GM21515 (cell line): ENCODE measurements at regions not wholly inside any gene's neighbourhood (a gene's known extent, or its start where the extent isn't known, plus 50 kb on each side); places are given as distances from the start of the nearest gene placed in this dataset.

Experiments used
- ATAC-seq: cut with Tn5 transposase; IDR thresholded peaks from one replicate; pipeline ENCODE4 v1.9.1; 2021; ENCODE audit not compliant: unreplicated experiment

- ATAC-seq: no peak
Observed at GRCh38 chr11:80827781-80828180, 1387.0 kb upstream of the TENM4 start.

GRCh38 chr11:80826808-80827207 is 1386.0 kb upstream of the TENM4 start:
- no peak for ATAC-seq

DNA sequence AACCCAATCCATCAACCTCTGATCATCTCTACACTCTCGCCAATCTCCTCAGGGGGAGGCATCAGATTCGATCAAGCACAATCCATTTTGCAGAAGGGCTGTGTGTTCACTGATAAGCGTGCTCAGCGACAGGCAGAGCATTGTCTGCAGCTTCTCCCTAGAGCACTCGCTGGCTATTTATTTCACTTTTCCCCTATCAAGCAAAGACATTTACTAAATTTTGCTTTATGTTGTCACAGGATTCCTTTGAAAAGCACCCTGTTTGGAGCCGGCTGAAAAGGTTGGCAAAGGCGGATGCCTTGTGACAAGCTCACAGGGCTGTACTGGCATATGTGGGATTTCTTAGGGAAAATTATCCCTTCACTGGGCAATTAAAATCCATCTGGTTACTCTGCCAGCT is 1381.5 kb upstream of the TENM4 start:
- ATAC-seq: no peak

DNA sequence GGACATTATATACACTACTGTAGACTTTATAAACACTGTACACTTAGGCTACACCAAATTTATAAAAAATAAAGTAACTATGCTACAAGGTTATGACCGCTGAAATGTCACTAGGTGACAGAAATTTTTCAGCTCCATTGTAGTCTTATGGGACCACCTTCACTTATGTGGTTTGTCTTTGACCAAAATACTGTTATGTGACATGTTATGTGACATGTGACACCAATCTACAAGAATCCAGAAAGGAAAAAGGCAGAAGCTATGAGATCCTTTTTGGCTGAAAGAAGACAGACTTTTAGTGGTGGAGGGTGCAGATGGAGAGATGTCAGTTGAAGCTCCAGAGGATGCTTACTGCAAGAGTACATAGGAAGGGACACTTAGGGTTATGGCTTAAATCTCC is 1378.4 kb upstream of the TENM4 start:
- no peak for ATAC-seq

DNA sequence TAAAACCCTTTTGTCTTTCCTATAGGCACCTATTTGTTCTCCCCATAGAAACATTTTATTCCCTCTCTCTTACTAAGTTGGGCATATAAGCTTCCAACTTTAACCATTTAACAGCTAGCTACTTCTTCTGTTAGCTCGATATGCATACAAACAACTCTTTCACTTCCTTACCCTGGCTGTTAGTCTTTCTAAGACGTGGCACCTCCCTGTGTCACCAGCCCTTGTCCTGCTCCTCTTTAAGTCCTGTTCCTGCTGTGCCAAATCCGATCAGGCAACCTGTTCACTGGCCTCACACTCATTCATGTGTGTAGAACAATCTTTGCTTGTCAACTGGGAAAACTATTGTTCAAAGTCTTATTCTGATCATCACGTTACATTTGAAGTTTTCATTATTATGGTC is 1376.1 kb upstream of the TENM4 start:
- ATAC-seq: no peak

DNA sequence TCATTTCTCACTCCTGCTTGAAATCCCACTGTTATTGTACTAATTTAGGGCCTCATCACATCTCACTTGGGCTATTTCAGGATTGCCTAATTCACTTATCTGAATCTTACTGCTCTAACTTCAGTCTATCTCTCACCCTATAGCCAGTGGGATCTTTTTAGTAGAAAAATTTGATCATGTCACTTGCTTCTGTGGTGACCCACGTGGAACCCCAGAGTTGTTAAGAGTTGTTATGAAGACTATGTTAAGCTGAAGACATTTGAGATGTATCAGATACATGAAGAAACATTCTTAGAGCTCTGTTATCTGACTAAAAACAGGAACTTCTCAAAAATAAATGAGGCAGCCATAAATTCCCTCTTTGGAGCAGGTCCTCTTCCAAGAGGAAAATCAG is 1375.6 kb upstream of the TENM4 start:
- ATAC-seq: peak; percentile 36

GRCh38 chr11:80815752-80816453 is 1375.1 kb upstream of the TENM4 start:
- ATAC-seq: peak; percentile 86

DNA sequence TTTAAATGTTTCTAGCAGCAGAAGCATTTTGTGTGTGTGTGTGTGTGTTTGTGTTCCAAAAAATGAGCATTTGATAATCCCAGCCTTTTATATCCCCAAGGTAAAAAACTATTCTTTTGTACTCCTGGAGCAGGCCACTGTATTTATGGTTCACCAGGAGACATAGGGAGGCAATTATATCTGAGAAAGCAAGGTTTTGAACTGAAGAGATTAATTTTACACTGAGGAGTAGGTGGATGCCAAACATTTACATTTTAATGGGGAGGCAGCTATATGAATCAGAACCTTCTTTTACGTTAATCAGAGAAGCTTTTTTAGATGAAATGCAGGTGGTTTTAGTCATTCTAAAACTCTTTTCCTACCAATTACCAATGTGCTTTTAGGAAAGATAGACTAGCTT is 1374.0 kb upstream of the TENM4 start:
- ATAC-seq: no peak

- ATAC-seq: no peak
Observed at GRCh38 chr11:80810695-80811094, 1369.9 kb upstream of the TENM4 start.

GRCh38 chr11:80798174-80798573 is 1357.3 kb upstream of the TENM4 start:
- ATAC-seq: no peak

DNA sequence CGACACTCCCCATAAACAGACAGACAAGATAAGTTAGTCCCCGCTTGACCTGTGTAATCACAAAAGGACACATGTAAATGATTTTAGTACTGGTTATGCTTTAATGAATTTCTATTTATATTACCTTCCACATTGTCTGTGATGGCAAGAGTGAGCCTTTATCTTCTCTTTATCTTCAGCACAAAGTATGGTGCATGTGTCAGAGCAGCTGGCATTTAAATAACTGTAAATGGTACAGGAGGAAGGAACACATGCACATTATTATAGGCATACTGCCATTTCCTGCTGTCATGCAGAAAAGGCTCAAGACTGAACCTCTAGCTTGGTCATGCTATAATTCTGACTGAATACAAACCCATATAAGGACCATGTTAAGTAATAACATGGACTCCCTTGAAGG is 1342.7 kb upstream of the TENM4 start:
- ATAC-seq: no peak

- ATAC-seq: no peak
Observed at GRCh38 chr11:80782135-80782885, 1341.5 kb upstream of the TENM4 start.

- ATAC-seq: no peak
Observed at GRCh38 chr11:80779905-80780605, 1339.2 kb upstream of the TENM4 start.

DNA sequence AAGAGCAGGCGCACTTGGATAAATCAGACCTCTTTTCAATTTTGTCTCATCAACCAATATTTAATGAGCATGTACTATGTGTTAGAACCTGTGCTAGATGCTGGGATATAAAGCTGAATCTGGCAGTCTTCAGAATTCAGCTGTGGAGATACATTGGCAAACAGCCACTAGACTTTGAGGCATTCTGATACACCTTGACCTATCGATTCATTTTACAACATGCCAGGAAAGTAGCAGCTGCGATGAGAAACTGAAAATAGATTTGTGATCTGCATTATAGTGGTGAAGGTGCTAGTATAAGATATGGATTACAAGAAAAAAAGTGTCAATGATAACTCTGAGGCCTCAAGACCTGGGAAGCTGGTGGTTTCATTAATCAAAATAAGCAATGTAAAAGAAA is 1338.1 kb upstream of the TENM4 start:
- ATAC-seq: no peak

DNA sequence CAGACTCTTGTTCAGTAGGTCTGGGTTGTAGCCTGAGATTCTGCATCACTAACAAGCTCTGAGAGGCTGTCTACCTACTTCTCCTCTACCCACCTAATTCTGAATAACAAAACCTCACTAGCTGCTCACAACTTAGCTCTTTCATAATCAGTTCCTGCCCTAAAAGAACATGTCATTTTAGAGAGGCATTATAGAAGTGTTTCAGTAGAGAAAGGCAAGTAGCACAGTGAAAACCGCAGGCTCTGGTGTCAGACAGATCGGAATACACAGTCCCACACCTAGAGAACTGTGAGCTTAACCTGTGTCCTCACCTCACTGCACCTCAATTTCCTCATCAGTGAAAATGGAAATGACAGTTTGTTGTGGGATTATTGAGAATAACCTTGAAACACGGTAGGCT is 1337.6 kb upstream of the TENM4 start:
- no peak for ATAC-seq

DNA sequence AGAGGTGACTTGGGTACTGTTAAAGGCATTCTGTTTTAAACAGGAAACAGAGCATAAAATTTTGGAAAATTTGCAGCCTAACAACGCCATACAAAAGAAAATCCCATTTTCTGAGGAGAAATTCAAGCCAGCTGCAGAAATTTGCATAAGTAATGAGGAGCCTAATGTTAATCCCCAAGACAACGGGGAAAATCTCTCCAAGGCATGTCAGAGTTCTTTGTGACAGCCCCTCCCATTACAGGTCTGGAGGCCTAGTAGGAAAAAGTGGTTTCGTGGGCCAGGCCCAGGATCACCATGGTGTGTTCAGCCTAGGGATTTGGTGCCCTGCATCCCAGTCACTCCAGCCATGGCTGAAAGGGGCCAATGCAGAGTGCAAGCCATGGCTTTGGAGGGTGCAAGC is 1333.1 kb upstream of the TENM4 start:
- no peak for ATAC-seq

- no peak for ATAC-seq
Observed at GRCh38 chr11:80771017-80771416, 1330.2 kb upstream of the TENM4 start.

- no peak for ATAC-seq
Observed at GRCh38 chr11:80758787-80759186, 1318.0 kb upstream of the TENM4 start.

DNA sequence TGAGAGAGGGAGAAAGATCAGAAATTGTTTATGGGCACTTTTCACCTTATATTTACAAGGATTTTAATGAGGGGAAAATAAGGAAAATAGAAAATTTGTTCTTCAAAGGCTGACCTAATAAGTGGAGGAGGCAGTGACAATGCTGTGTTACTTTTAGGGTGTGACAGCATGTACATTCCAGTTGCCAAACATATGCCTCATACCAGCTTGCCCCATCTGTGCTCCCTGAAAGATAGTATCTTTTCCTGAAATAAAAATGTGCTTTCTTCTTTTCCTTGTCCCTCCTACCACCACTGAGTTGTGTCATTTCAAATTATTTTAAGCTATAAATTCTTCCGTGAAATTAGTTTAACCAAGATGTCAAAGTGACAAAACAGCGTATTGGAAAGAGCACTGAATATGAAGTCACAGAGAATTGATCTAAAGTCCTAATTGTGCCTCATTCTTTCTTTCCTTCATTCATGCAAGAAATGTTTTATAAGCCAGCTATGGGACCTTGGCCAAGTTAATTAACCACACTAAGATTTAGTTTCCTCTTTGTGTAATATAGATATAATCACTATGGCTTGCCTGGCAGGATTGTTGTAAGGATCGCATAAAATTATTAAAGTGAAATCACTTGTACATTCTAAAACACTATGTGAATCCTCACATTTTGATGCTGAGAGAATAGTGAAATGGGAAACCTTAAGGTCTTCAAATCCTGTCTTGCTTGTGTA is 1307.5 kb upstream of the TENM4 start:
- no peak for ATAC-seq

DNA sequence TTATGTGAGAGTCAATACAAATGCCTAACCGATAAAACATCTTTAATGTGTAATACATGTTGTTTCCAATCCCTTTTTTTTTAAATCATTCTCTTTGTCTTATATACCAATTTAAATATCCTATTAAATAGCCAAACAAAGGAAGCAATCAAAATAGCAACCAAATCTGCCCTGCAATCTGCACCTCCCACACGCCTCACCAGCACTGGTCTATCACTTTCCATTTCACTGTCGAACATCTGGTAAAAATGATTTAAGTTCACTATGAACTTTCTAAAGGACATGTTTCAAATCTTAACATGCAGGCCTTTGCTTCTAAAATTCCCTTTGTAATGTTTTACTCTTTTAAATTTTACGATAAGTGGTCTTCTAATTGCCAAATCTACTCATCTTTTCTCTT is 1305.5 kb upstream of the TENM4 start:
- no peak for ATAC-seq

DNA sequence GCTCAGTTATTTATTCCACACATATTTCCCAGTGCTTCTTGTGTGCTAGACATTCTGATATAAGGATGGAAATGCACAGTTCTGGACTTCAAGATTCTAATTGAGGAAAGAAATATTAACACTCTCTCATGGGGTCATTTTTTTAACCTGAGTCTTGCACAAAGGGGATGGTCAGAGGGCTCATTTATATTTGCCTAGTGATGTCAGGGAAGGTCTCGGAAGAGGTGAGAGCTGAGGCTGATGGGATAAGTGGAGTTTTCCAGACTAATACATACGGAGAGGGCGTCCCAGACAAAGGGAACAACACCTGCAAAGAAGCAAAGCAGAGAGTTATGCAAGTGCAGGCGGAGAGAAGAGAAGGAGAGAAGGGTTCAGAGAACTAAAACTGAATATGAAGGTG is 1304.6 kb upstream of the TENM4 start:
- no peak for ATAC-seq

DNA sequence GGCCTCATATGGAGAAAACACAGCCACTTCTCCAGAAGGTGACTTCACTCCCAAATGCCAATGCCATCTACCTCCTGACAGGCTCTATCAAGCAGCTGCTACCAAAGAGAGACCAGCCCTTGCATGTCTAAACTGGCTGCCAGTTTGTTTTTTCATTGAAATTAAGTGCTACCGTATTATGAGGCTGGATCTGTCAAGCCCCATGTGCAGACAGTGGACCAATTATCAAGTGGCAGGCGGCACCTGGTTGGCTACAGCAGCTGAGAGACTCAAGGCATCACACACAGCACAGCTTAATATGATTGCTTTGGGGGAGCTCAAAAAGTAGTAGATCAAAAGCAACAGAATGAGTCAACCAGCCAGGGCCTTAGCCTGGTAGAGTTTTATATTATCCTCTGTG is 1293.0 kb upstream of the TENM4 start:
- ATAC-seq: no peak
